ENCODE measurements at regions not wholly inside any gene's neighbourhood (a gene's known extent, or its start where the extent isn't known, plus 50 kb on each side); places are given as distances from the start of the nearest gene placed in this dataset.

DNA sequence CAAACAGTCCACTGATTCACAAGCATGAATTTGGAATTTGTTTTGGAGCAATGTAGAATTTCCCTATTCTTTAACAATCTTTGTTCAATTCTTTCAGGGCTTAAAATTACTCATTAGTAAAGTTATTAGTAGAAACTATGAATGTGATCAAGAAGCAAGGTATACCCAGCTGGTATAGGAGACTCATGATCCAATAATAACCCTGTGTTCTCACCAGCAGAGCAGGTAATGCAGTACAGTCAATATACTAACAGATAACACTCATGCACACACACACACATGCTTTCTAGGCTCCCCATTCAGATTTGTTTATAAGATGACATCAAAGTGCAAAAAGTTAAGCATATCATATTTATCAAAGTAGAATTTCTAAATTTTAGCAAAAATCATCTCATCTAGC is 445.2 kb downstream of the ELAVL2 start:
- peaks cover 2% of the 10 kb centered on the region for H3K9me3 Mint-ChIP-seq

DNA sequence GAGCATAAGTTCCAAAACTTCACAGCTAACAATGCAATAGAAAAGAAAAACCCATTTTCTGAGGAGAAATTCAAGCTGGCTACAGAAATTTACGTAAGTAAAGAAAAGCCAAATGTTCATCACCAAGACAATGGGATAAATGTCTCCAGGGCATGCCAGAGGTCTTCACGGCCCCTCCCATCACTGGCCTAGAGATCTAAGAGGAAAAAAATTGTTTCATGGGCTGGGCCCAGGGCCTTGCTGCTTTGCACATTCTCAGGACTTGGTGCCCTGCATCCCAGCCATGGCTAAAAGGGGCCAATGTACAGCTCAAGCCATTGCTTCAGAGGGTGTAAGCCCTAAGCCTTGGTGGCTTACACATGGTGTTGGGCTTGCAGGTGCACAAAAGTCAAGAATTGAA is 443.6 kb downstream of the ELAVL2 start:
- Mint-ChIP-seq H3K27me3 (no peaks in the 10 kb centered on the region), H3K4me3 (no peak overlapping the region), H3K4me1 (no peaks in the 10 kb centered on the region), H3K36me3 (no peaks in the 10 kb centered on the region), H3K27ac (no peak overlapping the region), H3K9me3 (peaks cover 4% of the 10 kb centered on the region)
- no peak for ATAC-seq

More for the DNA sequence above, 445.2 kb downstream of the ELAVL2 start:
- Mint-ChIP-seq H3K36me3 (no peaks in the 10 kb centered on the region), H3K27me3 (no peaks in the 10 kb centered on the region), H3K4me3 (no peak overlapping the region), H3K27ac (no peak overlapping the region), H3K4me1 (no peaks in the 10 kb centered on the region)
- no peak for ATAC-seq

DNA sequence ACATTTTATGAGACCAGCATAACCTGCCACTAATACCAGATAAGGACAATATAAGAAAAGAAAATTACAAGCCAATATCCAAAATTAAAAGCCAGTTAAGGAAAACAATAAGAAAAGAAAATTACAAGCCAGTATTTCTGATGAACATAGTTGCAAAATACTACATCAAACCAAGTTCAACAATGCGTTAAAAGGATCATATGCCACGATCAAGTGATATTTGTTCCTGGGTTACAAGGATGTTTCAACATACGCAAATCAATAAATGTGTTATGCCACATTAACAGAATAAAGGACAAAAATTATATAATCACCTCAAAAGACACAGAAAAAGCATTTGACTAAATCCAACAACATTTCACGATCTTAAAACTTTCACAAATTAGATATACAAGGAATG is 431.9 kb downstream of the ELAVL2 start:
- Mint-ChIP-seq H3K4me3 (no peak overlapping the region), H3K27me3 (no peaks in the 10 kb centered on the region), H3K36me3 (no peaks in the 10 kb centered on the region), H3K27ac (no peak overlapping the region), H3K9me3 (peaks cover 6% of the 10 kb centered on the region), H3K4me1 (no peaks in the 10 kb centered on the region)
- no peak for ATAC-seq

DNA sequence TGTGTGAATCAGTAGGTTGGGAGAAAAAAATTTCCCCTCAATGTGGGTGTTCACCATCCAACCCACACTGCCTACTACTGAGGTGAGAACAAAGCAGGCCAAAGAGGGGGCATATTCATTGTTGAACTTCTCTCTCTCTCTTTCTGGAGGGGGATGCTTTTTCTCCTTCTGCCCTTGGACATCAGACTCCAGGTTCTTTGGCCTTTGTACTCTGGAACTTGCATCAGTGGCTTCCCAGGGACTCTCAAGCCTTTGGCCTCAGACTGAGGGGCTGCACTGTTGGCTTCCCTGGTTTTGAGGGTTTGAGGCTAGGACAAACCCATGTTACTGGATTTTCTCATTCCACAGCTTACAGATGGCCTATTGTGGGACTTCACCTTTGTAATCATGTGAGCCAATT is 417.2 kb downstream of the ELAVL2 start:
- Mint-ChIP-seq H3K36me3 (no peaks in the 10 kb centered on the region), H3K9me3 (peaks cover 8% of the 10 kb centered on the region), H3K4me1 (no peaks in the 10 kb centered on the region), H3K4me3 (no peak overlapping the region), H3K27ac (no peak overlapping the region), H3K27me3 (no peaks in the 10 kb centered on the region)
- no peak for ATAC-seq

DNA sequence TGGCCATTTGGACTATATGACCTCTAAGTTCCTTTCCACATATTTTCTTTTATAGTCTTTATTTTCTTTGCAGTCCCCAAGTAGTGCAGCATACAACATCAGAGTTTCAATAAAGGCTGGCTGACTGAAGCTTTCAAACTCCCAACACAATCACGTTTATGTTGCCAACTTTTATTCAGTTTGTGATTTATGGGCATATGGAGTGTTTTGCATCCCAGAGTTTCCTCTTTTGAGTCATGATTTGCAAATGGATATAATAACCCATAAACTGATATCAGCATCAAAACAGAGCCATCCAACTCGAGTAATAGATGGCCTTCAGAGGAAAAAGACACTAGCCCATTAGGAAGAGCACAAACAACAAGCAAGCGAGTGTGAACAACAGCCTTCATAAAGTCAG is 414.0 kb downstream of the ELAVL2 start:
- no peak for ATAC-seq
- H3K9me3 Mint-ChIP-seq, result peaks cover 5% of the 10 kb centered on the region
- H3K4me1 Mint-ChIP-seq, result no peaks in the 10 kb centered on the region
- no peaks in the 10 kb centered on the region for H3K36me3 Mint-ChIP-seq
- no peak overlapping the region for H3K4me3 Mint-ChIP-seq
- no peaks in the 10 kb centered on the region for H3K27me3 Mint-ChIP-seq
- H3K27ac Mint-ChIP-seq, result no peak overlapping the region

DNA sequence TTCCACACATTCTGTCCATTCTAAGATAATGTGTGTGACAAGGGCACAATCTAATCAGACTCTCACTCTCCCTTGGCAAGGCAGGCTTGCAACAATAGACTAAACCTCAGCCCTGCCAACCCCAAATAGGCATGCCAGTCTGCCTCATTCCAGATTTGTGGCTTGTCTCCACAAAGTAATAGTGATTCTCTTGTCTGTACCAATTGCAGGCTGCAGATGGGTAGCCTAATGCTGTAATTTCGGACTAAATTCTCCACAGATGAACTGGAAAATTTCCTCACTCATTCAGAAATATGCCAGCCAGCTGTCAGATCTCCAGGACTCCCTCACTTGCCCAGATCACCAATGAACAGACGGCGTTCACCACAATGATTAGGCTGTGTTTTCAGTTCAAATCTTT is 413.6 kb downstream of the ELAVL2 start:
- ATAC-seq, result no peak
- no peaks in the 10 kb centered on the region for H3K36me3 Mint-ChIP-seq
- no peaks in the 10 kb centered on the region for H3K4me1 Mint-ChIP-seq
- no peaks in the 10 kb centered on the region for H3K27me3 Mint-ChIP-seq
- H3K4me3 Mint-ChIP-seq, result no peak overlapping the region
- H3K9me3 Mint-ChIP-seq, result peaks cover 5% of the 10 kb centered on the region
- no peak overlapping the region for H3K27ac Mint-ChIP-seq

GRCh38 chr9:23413541-23413940 is 412.5 kb downstream of the ELAVL2 start:
- no peaks in the 10 kb centered on the region for H3K4me1 Mint-ChIP-seq
- H3K27me3 Mint-ChIP-seq, result no peaks in the 10 kb centered on the region
- H3K36me3 Mint-ChIP-seq, result no peaks in the 10 kb centered on the region
- peaks cover 5% of the 10 kb centered on the region for H3K9me3 Mint-ChIP-seq
- H3K27ac Mint-ChIP-seq, result no peak overlapping the region
- no peak overlapping the region for H3K4me3 Mint-ChIP-seq
- no peak for ATAC-seq

GRCh38 chr9:23423999-23424398 is 402.0 kb downstream of the ELAVL2 start:
- no peak overlapping the region for H3K4me3 Mint-ChIP-seq
- no peaks in the 10 kb centered on the region for H3K4me1 Mint-ChIP-seq
- ATAC-seq, result no peak
- peaks cover 7% of the 10 kb centered on the region for H3K9me3 Mint-ChIP-seq
- no peak overlapping the region for H3K27ac Mint-ChIP-seq
- H3K27me3 Mint-ChIP-seq, result no peaks in the 10 kb centered on the region
- no peaks in the 10 kb centered on the region for H3K36me3 Mint-ChIP-seq

GRCh38 chr9:23426144-23426543 is 399.9 kb downstream of the ELAVL2 start:
- H3K4me3 Mint-ChIP-seq, result no peak overlapping the region
- no peak for ATAC-seq
- H3K36me3 Mint-ChIP-seq, result no peaks in the 10 kb centered on the region
- no peaks in the 10 kb centered on the region for H3K27me3 Mint-ChIP-seq
- H3K27ac Mint-ChIP-seq, result no peak overlapping the region
- no peaks in the 10 kb centered on the region for H3K4me1 Mint-ChIP-seq
- H3K9me3 Mint-ChIP-seq, result peaks cover 4% of the 10 kb centered on the region

DNA sequence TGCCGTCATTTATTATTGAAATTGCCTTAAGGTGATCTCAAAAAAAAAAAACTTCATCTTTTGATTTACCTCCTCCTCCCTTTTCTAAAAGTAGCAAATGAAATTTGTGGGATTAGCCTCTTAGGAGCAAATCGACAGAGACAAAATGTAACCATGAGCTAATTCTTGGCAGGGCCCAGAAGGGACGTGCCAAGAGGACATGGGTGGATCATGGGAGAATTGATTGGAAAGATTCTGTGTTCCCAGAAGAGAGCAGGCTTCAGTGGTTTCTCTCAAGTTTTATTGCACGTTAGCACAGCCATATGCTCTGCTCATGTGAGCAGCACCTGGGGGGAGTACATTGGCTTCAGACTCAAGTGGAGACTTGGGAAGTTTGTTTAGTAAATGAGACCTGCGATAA is 394.6 kb downstream of the ELAVL2 start:
- Mint-ChIP-seq H3K36me3 (no peaks in the 10 kb centered on the region), H3K9me3 (peaks cover 3% of the 10 kb centered on the region), H3K27me3 (no peaks in the 10 kb centered on the region), H3K27ac (no peak overlapping the region), H3K4me3 (no peak overlapping the region), H3K4me1 (no peaks in the 10 kb centered on the region)
- ATAC-seq, result no peak

GRCh38 chr9:23434654-23435053 is 391.4 kb downstream of the ELAVL2 start:
- Mint-ChIP-seq H3K36me3 (no peaks in the 10 kb centered on the region), H3K9me3 (peaks cover 6% of the 10 kb centered on the region), H3K4me1 (no peaks in the 10 kb centered on the region), H3K27ac (no peak overlapping the region), H3K4me3 (no peak overlapping the region), H3K27me3 (no peaks in the 10 kb centered on the region)
- ATAC-seq, result no peak

- Mint-ChIP-seq H3K36me3 (no peaks in the 10 kb centered on the region), H3K27me3 (no peaks in the 10 kb centered on the region), H3K4me3 (no peak overlapping the region), H3K9me3 (peaks cover 10% of the 10 kb centered on the region), H3K27ac (no peak overlapping the region), H3K4me1 (no peaks in the 10 kb centered on the region)
- ATAC-seq, result no peak
Measured at GRCh38 chr9:23438299-23438907, 387.6 kb downstream of the ELAVL2 start.

DNA sequence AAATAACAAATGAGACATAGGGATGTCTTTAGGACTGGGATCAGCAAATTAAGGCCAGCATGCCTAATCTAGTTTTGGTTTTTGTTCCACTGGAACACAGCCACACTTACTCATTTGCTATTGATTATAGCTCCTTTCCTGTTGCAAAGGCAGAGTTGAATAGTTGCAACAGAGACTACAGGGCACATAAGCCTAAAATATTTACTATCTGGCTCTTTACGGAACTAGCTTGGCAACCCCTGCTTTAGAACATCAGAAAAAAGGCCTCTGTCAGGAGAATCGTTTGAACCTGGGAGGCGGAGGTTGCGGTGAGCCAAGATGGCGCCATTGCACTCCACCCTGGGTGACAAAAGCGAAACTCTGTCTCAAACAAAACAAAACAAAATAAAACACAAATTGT is 384.8 kb downstream of the ELAVL2 start:
- no peak overlapping the region for H3K4me3 Mint-ChIP-seq
- no peaks in the 10 kb centered on the region for H3K4me1 Mint-ChIP-seq
- H3K27ac Mint-ChIP-seq, result no peak overlapping the region
- no peak for ATAC-seq
- H3K9me3 Mint-ChIP-seq, result peaks cover 10% of the 10 kb centered on the region
- no peaks in the 10 kb centered on the region for H3K36me3 Mint-ChIP-seq
- no peaks in the 10 kb centered on the region for H3K27me3 Mint-ChIP-seq

GRCh38 chr9:23444658-23445057 is 381.4 kb downstream of the ELAVL2 start:
- Mint-ChIP-seq H3K36me3 (no peaks in the 10 kb centered on the region), H3K4me3 (no peak overlapping the region), H3K27me3 (no peaks in the 10 kb centered on the region), H3K9me3 (peaks cover 7% of the 10 kb centered on the region), H3K4me1 (no peaks in the 10 kb centered on the region), H3K27ac (no peak overlapping the region)
- no peak for ATAC-seq

- H3K4me1 Mint-ChIP-seq, result no peaks in the 10 kb centered on the region
- H3K36me3 Mint-ChIP-seq, result no peaks in the 10 kb centered on the region
- H3K4me3 Mint-ChIP-seq, result no peak overlapping the region
- H3K27me3 Mint-ChIP-seq, result no peaks in the 10 kb centered on the region
- no peaks in the 10 kb centered on the region for H3K9me3 Mint-ChIP-seq
- no peak for ATAC-seq
- no peak overlapping the region for H3K27ac Mint-ChIP-seq
Measured at GRCh38 chr9:23447166-23447565, 378.9 kb downstream of the ELAVL2 start.

GRCh38 chr9:23447944-23448343 is 378.1 kb downstream of the ELAVL2 start:
- Mint-ChIP-seq H3K27ac (no peak overlapping the region), H3K27me3 (no peaks in the 10 kb centered on the region), H3K4me3 (no peak overlapping the region), H3K9me3 (no peaks in the 10 kb centered on the region), H3K36me3 (no peaks in the 10 kb centered on the region), H3K4me1 (no peaks in the 10 kb centered on the region)
- no peak for ATAC-seq

Data from stimulated activated memory B cell treated with anti-CD40 and anti-IgM and Interleukin-4, amounts not matched to agents 10 μg/mL and 1 μg/mL and 100 μg/mL, for 72 hours (primary cell).